GM19025 (cell line): ENCODE measurements at regions not wholly inside any gene's neighbourhood (a gene's known extent, or its start where the extent isn't known, plus 50 kb on each side); places are given as distances from the start of the nearest gene placed in this dataset.
"Not testable (repeated sequence)": the region's sequence is repeated elsewhere in the genome, so short reads cannot be mapped to it uniquely, and the experiment has no call there.

ENCODE experiments used
- ATAC-seq: cut with Tn5 transposase; IDR thresholded peaks from one replicate; pipeline ENCODE4 v1.9.1; 2021; ENCODE audit warnings: mild to moderate bottlenecking, low read depth, moderate library complexity; ENCODE audit not compliant: unreplicated experiment

DNA sequence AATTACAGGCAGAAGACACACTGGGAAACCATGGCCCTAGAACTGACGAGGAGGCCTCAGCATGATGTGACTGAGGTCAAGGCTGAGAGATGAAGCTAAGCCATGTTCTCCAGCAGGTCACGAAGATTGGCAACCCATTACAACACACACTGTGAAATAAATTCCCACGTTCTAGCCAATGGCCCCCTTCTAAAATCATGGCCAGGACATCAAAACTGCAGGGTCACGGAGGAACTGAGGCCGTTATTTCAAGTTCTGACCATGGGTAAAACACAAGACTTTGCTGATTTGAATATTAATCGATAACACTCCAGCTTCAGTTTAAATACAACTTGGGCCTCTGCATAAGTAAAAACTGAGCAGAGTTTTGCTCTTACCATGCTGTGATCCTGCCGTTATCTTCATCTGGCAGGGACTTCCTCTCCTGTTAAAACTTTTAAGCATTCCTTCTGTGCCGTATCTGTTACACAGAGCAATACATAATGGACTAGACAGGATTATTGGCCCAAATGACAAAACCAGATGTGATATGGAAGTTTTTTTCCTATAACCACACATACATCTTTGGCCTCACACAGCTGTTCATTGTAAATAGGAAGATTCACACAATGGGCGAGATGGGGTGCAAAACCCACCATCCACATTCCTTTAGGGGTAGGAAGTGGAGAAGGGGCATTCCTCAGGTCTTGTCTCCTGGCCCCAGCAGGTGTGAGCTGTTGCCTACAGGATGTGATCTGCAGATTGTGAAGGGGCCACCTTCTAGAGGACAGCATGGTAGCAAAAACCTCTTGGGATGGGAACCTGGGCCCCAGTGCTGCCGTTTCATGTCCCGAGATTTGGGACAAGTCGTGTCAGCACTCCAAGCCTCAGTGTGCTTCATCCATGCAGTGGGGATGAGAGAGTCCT is 207.4 kb downstream of the OPA1 start:
- ATAC-seq: no peak

GRCh38 chr3:193801097-193801496 is 208.1 kb downstream of the OPA1 start:
- ATAC-seq: no peak

DNA sequence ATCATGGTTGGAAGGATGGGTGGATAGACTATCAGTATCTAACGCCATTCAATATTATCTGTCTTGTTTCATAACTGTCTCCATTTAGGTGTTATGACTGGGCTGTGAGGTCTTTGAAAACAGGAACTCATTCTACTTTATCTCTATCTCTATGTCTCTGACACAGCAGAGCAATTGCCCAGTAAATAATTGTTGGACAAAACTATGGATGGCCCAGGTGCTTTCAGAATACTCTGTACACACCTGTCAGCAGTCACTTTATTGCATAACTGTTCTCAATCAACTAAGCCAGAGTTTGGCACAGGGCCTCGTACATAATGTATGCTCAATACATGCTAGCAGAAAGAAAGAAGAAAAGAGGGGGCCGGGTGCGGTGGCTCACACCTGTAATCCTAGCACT is 210.3 kb downstream of the OPA1 start:
- no peak for ATAC-seq

DNA sequence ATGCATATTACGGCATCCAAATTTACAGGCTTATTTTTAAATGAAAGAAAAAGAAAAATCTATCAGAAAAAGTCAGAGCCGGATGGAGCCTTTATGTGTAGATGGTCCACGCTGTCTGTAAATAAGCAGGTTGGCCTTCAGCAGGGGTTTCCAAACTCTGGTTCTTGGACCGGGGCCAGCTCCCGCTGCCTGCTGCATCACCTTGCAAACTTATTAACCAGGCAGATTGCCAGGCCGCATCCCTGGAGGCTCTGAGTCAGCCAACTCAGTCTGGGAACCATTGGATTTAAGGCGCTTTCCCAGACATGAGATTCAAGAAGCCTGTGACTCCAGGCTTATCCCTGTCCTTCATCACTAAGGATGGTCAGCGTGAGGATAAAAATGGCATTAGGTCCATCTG is 212.4 kb downstream of the OPA1 start:
- no peak for ATAC-seq

GRCh38 chr3:193808317-193808716 is 215.3 kb downstream of the OPA1 start:
- no peak for ATAC-seq

GRCh38 chr3:193809106-193809505 is 216.1 kb downstream of the OPA1 start:
- ATAC-seq: no peak

DNA sequence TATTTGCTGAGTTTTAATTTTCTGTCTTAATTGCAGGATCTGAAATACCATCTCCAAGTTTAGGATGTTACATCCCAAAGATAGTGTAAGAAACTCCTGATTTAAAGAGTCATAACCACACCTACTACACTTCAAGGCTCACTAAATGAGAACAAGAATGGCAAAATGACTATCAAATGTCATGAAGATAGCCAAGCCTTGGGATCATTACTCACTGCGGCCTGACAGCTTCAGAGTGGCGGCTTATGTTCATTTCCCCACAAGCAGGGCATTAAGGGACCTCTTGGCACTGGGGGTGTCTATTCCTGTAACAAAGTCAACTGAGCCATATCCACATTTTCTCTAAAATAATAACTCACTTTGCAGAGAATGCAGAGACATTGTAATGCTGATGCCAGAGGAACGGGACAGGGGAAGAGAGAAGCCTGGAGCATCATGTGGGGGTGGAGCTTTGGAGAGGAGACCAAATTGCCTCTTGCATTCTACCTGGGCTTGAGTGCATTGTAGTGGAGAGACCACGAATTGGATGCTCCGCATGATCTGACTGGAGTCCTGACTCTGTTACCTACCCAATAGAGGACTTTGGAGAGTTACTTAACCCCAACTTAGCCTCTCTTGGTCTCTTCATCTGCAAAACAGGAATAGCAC is 219.2 kb downstream of the OPA1 start:
- ATAC-seq: no peak

DNA sequence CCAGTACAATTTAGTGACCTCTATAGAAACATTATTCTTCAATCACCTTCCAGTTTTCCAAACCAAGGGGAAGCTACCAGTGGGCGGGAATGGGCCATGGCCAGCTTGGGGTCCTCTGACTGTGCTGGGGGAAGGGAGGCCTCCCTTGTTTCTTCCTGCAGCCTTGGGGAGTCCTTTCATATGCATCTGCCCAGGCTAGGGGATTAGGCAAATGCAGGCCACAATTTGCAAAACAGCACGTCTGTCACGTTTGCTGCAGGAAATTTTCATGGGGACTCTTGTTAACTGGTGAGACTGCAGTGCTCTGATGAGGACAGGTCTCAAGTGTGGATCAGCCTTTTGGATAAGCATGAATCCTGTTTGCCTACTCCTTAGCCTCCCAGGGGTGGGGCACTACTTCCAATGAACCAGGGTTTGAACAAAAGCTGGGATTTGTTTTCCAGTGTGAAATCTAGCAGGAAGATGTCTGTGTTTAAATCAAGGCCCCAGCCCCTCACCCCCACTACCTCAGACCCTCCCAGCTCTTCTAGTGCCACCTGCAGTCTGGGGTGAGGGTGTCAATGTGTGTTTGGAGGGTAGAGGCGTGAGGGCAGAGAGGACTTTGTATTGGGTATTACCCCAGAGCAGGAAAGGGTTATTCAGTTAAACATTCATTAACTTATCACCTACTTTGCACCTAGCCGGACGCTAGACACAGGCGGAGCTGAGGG is 219.9 kb downstream of the OPA1 start:
- ATAC-seq: no peak

- no peak for ATAC-seq
Measured at GRCh38 chr3:193813501-193813830, 220.5 kb downstream of the OPA1 start.

DNA sequence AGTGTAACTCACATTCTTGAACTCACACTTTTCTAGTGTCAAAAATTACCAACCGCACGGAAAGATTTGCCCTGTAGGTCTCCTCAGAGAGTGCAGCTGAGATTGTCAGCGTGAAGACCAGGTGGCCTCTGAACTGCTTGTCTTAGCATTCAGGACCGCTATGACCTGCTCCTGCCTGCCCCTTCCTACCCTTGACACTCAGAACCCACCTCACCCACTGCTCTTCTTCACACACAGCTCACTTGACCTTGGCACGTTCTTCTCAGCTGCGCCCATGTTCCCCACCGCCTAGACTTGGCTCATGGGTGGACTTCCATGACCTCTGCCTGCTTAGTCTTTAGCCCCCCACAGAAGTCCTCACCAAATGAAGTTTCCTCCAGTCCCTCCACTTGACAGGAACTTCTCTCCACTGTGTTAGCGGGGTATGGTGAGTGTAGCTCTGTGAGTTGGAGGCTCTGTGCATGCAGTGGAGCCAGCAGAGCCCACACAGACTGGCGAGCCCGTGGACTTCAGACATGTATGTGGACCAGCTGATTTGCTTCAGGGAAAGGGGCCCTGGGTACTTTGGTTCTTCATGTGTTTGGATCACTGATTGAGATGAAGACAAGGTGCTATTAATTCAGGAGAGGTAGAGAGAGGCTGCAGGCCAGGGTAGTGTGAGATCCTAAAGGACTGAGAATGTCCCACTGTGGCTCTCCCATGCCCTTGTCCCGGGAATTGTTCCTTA is 221.3 kb downstream of the OPA1 start:
- no peak for ATAC-seq

DNA sequence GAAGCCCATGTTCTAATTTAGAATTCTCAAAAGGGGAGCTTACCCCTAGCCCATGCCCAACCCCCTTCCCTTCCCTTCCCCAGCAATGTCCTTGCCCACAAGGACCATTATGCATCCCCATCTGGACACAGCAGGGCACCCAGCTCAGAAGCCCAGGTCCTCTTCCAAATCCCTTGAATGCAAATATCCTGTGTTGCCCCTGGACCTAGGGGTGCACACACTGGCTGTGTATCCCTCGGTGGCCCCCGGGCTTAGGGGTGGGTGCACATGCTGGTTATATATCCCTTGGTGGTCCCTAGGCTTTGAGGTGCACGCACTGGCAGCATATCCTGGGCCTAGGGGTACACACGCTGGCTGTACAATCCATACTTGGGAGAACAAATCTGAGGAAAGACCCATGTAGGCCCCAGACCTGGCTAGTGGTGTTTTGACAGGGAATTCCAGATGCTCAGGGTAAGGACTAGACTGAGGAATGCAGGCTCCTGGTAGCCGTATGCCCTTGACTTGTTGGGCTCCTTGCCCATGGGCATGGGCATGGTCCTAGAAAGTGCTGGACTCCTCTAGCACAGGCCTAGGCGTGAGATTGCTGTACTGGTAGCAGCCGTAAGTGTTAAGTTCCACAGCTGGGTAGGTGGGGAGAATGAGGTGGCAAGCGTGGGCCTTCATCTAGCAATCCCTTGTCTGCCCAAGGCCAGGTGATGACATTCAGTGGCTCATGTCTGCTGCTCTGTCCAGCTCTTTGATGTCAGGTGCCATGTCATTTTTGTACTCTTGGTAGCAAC is 222.4 kb downstream of the OPA1 start:
- no peak for ATAC-seq

DNA sequence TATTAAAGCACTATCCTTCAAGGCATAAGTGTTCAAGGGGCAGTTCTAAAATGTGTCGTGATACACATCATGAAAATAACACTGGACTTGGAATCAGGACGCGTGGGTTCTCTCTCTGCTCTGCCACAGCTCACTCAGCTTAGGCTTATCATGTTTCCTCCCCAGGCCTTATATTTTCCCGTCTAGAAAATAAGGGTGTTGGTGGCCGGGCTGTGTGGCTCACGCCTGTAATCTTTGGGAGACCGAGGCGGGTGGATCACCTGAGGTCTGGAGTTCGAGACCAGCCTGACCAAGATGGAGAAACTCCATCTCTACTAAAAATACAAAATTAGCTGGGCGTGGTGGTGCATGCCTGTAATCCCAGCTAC is 223.0 kb downstream of the OPA1 start:
- no peak for ATAC-seq

- ATAC-seq: no peak
Measured at GRCh38 chr3:193816656-193817311, 223.8 kb downstream of the OPA1 start.

GRCh38 chr3:193819117-193820010 is 226.4 kb downstream of the OPA1 start:
- no peak for ATAC-seq

- ATAC-seq: no peak
Measured at GRCh38 chr3:193821151-193821668, 228.2 kb downstream of the OPA1 start.

DNA sequence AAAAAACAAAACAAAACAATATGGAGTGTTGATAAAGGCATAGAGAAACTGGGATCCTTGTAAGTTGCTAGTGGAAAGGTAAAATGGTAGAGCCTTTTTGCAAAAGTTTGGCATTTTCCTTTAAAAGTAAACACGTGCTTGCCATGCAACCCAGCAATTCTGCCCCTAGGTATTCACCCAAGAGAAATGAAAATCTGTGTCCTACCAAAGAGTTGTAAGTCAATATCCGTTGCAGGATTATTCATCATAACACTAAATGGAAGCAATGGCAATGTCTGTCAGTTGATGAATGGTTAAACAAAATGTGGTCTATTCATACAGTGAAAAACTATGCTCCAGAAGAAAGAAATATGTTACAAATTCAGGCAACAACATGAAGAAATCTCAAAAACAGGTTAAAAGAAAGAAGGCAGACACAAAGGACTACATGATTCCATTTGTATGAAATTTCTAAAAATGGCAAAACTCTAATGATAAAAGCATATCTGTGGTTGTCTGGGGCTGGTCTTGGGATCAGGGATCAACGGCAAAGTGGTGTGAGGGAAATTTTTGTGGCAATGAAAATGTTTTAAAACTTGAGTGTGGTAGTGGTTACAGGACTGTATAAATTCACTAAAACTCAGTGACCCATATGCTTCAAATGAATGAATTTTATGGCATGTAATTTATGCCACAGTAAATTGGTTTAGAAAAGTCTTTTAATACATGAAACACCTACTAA is 229.6 kb downstream of the OPA1 start:
- ATAC-seq: no peak

GRCh38 chr3:193823213-193823605 is 230.2 kb downstream of the OPA1 start:
- ATAC-seq: not testable (repeated sequence)

DNA sequence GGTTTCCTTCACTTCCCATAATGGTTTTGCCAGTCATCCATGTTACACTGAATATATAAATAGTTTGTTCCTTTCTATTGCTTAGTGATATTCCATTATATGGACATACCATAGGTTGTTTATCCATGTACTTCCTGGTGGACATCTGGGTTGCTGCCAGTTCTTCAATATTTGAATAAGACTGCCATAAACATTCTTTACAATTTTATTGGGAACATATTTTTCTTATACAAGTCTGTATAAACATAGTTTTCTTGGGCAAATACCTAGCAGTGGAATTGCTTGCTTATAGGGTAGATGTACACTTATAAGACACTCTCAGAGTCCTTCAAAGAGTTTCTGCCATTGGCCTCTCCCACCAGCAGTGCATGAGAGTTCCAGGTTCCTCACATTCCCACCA is 231.4 kb downstream of the OPA1 start:
- ATAC-seq: no peak
